Amniotic epithelial cell (primary cell): ENCODE measurements at regions not wholly inside any gene's neighbourhood (a gene's known extent, or its start where the extent isn't known, plus 50 kb on each side); places are given as distances from the start of the nearest gene placed in this dataset.

Experiments used
- DNase-seq: peaks from one replicate; pipeline ENCODE4 v3.0.0-alpha.2; 2010; ENCODE audit warnings: low read depth

GRCh38 chrX:30161043-30161442, 54.3 kb upstream of the MAGEB2 start:
- peak; percentile 42 for DNase-seq
